ENCODE measurements at regions not wholly inside any gene's neighbourhood (a gene's known extent, or its start where the extent isn't known, plus 50 kb on each side); places are given as distances from the start of the nearest gene placed in this dataset.

DNA sequence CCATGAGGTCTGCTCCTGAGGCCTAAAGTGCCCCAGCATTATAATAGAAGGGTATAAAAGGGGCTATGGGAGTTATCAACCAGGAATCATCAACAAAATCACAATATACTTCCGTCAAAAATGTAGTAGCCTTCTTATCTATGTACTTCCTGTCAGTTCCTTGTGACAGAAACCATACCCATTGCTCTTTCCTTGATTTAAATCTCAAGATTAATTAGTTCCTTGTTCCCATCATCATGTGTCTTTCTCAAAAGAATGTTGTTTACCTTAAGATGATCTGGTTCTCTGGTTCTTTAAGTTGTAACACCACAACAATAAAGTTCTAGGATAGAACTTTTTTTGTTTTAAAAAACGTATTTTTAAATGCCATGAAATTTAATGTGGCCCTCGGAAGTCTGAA lies 833.3 kb downstream of the LTN1 start:
- no peaks in the 10 kb centered on the region for H3K27me3 ChIP-seq (ENCODE audit: control insufficient read depth in 2 of 2, insufficient read depth in 2 of 2, low read length in 2 of 2)
- no peak for ATAC-seq
- WGBS (ENCODE audit: insufficient coverage, low coverage, missing lambda C conversion rate), result 0% methylated on average over 3 of the region's 3 CpGs

DNA sequence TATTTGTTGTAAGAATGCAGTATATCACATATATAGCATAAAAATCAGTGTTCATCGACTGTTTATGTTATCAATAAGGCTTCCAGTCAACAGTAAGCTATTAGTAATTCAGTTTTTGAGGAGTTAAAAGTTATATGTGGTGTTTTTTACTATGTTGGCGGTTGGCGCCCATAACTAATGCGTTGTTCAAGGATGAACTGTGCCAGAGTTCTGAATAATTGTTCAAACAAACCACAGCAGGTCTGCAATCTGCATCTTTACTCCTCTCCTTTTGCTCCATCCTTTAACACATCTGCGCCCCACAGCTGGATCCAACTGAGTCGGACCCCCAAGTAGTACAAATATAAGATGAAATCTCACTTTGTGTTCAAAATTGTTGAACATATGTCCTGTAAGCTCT lies 836.1 kb downstream of the LTN1 start:
- Histone ChIP-seq H3K4me2 (ENCODE audit: insufficient read depth, low read length) (no peak overlapping the region), H3K9ac (ENCODE audit: insufficient read depth in 1 of 2, low read depth in 2 of 2, low read length in 2 of 2) (no peak overlapping the region), H3K36me3 (ENCODE audit: control insufficient read depth, insufficient read depth, low read length) (no peaks in the 10 kb centered on the region), H3K27ac (ENCODE audit: extremely low read depth, low read depth, low read length) (no peak overlapping the region), H3K27me3 (ENCODE audit: control insufficient read depth in 2 of 2, insufficient read depth in 2 of 2, low read length in 2 of 2) (no peaks in the 10 kb centered on the region), H3K9me3 (replicated peaks; ENCODE audit: control insufficient read depth, insufficient read depth, low read depth, low read length) (no peaks in the 10 kb centered on the region; the same call in none of the 2 replicates), H4K20me1 (replicated peaks; ENCODE audit: control insufficient read depth, insufficient read depth, low read length) (no peaks in the 10 kb centered on the region), H3K79me2 (ENCODE audit: control insufficient read depth, insufficient read depth, low read length) (no peaks in the 10 kb centered on the region), H2AFZ (ENCODE audit: low read depth, low read length) (no peak overlapping the region), H3K9me1 (ENCODE audit: control insufficient read depth, insufficient read depth, low read length) (no peaks in the 10 kb centered on the region), H3K4me1 (replicated peaks in 1 of 2; ENCODE audit: control insufficient read depth in 2 of 2, insufficient read depth in 2 of 2, low read length in 2 of 2) (no peaks in the 10 kb centered on the region), H3K4me3 (no peak overlapping the region)
- no peak for DNase-seq (ENCODE audit: extremely low read depth in 1 of 4, low spot score in 3 of 4)
- FAIRE-seq, result no peak
- no TSS peak for BruUV-seq (replicated peaks)
- no peak for ATAC-seq
- CTCF ChIA-PET (ENCODE audit: low intra/inter-chr PET ratio), result no interaction called here
- TF ChIP-seq CBX3 (IDR thresholded peaks at IDR 0.05; ENCODE audit: borderline replicate concordance in 1 of 2, low read length in 2 of 2) (no peak), TAF1 (IDR thresholded peaks at IDR 0.05; ENCODE audit: control insufficient read depth, extremely low read depth, insufficient read depth, low read length, severe bottlenecking) (no peak)
- in situ Hi-C loops (cut with MboI) (no loop called here), intact Hi-C loops (cut with micrococcal nuclease) (no loop called here)
- POLR2A ChIA-PET, result no interaction called here
- 0% methylated on average over 6 of the region's 6 CpGs for WGBS (ENCODE audit: insufficient coverage, low coverage, missing lambda C conversion rate)

More for the DNA sequence above, 833.3 kb downstream of the LTN1 start:
- Histone ChIP-seq H3K4me3 (no peak overlapping the region), H3K79me2 (ENCODE audit: control insufficient read depth, insufficient read depth, low read length) (no peaks in the 10 kb centered on the region), H3K9ac (ENCODE audit: insufficient read depth in 1 of 2, low read depth in 2 of 2, low read length in 2 of 2) (no peak overlapping the region), H4K20me1 (replicated peaks; ENCODE audit: control insufficient read depth, insufficient read depth, low read length) (no peaks in the 10 kb centered on the region), H3K27ac (ENCODE audit: extremely low read depth, low read depth, low read length) (no peak overlapping the region), H3K9me1 (ENCODE audit: control insufficient read depth, insufficient read depth, low read length) (no peaks in the 10 kb centered on the region), H3K4me2 (ENCODE audit: insufficient read depth, low read length) (no peak overlapping the region), H3K36me3 (ENCODE audit: control insufficient read depth, insufficient read depth, low read length) (no peaks in the 10 kb centered on the region), H2AFZ (ENCODE audit: low read depth, low read length) (no peak overlapping the region), H3K9me3 (replicated peaks; ENCODE audit: control insufficient read depth, insufficient read depth, low read depth, low read length) (no peaks in the 10 kb centered on the region; the same call in none of the 2 replicates), H3K4me1 (replicated peaks in 1 of 2; ENCODE audit: control insufficient read depth in 2 of 2, insufficient read depth in 2 of 2, low read length in 2 of 2) (no peaks in the 10 kb centered on the region)
- FAIRE-seq (no peak), DNase-seq (ENCODE audit: extremely low read depth in 1 of 4, low spot score in 3 of 4) (no peak)
- ChIA-PET CTCF (ENCODE audit: low intra/inter-chr PET ratio) (no interaction called here), POLR2A (no interaction called here)
- intact Hi-C loops (cut with micrococcal nuclease), result no loop called here
- in situ Hi-C loops (cut with MboI), result no loop called here
- TF ChIP-seq, protein P1, sequence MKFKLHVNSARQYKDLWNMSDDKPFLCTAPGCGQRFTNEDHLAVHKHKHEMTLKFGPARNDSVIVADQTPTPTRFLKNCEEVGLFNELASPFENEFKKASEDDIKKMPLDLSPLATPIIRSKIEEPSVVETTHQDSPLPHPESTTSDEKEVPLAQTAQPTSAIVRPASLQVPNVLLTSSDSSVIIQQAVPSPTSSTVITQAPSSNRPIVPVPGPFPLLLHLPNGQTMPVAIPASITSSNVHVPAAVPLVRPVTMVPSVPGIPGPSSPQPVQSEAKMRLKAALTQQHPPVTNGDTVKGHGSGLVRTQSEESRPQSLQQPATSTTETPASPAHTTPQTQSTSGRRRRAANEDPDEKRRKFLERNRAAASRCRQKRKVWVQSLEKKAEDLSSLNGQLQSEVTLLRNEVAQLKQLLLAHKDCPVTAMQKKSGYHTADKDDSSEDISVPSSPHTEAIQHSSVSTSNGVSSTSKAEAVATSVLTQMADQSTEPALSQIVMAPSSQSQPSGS (CRISPR knock-in tag; IDR thresholded peaks at IDR 0.05), result no peak
- no peak for TF ChIP-seq SMARCE1 (IDR thresholded peaks at IDR 0.05)
- no peak for TF ChIP-seq SAFB (IDR thresholded peaks at IDR 0.05; ENCODE audit: borderline replicate concordance, low read depth, low read length)
- no TSS peak for BruUV-seq (replicated peaks)
